Ramos (cell line): ENCODE measurements at regions not wholly inside any gene's neighbourhood (a gene's known extent, or its start where the extent isn't known, plus 50 kb on each side); places are given as distances from the start of the nearest gene placed in this dataset.

ENCODE experiments used
- in situ Hi-C: fragments of 300-500 bp; cut with MboI; formaldehyde crosslinking; loops from one replicate; pipeline ENCODE4 v1.14.3; 2022; ENCODE audit warnings: low sequenced_read_pairs; ENCODE audit not compliant: unreplicated experiment

DNA sequence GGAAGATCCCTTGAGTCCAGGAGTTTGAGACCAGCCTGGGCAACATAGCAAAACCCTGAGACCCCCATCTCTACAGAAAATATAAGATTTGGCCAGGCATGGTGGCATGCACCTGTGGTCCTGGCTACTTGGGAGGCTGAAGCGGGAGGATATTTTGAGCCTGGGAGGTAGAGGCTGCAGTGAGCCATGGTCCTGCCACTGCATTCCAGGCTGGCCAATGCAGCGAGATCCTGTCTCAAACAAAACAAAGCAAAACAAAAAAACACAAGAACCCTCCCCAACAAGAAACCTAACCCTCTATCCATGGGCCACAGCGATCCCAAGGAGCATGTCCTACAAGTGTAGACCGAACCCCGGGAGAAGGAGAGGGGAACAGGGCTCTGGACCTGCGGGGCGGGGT, 133.3 kb downstream of the MGAT5B start:
- in situ Hi-C loops: no loop called here

DNA sequence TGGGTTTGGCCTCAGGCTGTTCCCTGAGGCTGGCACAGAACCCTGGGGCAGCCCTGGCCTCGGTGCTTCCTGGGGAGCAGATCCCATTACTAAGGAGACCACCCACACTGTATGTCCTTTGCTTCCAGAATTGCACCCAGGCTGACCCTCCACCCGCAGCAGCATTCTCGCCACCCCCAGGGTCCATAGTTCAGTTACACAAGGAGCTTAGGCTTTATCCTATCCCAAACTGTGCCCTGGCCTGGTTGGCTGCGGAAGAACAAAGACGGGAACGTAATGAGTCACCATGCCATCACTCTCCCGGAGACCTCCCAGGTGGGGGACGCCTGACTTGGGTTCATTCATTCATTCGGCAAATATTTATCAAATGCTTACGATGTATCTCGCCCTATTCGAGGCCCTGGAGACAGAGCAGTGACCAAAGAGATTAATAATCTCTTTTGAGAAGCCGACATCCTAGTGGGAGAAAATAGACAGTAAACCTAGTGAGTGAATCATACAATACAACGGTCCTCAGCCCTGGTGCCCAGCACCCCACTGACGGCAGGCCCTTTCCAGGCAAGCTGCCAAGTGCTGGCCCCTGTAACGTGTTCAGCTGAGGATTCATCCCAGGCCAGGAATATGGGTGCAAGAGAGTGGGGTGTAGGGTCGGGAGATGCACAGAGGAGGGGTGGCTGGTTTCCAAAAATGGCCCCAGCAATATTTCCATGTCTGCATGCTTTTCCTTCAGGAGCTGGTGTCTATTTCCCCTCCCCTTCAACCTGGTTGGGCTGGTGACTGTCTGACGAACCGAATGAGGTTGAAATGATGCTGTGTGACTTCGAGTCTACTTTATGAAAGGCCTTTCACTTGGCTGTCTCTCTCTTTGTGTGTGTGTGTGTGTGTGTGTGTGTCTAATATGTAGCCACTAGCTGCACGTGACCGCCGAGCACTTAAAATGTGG, 134.2 kb downstream of the MGAT5B start:
- in situ Hi-C loops: no loop called here

DNA sequence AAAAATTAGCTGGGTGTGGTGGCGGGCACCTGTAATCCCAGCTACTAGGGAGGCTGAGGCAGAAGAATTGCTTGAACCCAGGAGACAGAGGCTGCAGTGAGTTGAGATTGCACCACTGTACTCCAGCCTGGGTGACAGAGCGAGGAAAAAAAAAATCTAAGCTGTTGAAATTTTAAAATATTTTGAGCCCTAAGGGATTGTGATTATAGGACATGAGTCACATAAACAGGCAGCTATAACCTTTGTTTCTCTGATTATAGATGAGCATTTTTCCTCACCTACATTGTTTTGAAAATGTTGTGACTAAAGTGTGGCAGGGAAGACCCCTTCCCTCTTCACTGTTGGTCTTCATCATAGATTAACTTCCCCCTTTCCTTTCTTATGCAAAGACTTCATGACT, 135.5 kb downstream of the MGAT5B start:
- in situ Hi-C loops: no loop called here

DNA sequence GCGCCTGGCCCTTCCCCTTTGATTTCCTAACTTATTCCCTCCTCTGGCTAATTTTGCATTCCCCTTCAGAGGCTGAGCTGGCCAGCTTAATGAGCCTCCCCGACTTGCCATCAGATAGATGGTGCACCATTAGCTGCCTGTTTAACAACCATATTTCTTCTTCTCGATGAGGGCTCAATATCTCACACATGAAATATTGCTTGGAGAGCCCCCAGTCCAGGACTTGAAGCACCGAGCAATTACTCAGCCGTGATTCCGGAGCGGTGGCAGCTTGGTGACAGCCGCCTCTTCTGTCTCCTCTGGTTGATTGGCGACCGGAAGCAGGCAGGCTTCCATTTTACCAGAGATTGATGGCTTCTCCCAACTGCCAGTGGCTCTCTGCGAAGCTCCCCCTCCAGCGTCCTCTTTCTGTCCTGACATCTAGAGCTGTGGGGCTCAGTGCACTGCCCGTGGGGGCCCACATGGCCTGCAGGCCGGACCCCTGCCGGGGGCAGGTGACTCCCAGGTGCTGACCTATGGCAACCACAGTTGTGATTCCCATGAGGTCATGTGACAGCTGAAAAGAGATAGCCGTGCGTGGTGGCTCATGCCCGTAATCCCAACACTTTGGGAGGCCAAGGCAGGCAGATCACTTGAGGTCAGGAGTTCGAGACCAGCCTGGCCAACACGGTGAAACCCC, 133.7 kb upstream of the SEC14L1 start:
- in situ Hi-C loops: no loop called here

DNA sequence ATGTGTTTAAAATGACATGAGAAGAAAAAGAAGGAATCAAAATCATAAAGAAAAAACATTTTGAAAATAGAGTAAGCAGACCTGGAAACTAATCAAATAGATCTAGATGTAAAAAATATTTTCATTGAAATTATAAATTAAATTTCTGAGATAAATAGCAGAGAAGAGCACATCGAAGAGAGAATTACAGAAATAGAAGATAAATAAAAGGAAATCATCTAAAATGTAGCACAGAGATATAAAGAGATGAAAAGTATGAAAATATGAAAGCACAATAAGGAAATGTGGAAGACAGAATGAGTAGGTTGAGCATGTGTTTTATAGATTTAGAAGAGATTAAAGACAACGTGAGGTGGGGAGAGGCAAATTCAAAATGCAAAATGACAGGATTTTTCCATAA, 130.9 kb upstream of the SEC14L1 start:
- in situ Hi-C loops: no loop called here

DNA sequence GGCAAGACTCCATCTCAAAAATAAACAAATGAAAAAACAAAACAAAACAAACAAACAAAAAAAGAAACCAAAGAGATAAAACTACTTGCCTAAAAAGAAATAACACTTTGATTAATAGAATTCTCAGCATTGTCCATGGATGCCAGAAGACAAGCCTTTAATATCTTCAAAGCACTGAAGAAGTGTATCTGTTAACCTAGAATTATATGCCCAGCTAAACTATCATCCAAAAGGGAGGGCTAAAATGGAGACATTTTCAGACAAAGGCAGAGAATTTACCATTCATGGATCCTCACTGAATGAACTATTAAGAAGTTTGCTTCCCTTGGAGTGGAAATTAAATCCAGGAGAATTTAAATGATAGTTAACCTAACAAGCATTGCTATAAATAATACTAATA, 130.1 kb upstream of the SEC14L1 start:
- in situ Hi-C loops: no loop called here

DNA sequence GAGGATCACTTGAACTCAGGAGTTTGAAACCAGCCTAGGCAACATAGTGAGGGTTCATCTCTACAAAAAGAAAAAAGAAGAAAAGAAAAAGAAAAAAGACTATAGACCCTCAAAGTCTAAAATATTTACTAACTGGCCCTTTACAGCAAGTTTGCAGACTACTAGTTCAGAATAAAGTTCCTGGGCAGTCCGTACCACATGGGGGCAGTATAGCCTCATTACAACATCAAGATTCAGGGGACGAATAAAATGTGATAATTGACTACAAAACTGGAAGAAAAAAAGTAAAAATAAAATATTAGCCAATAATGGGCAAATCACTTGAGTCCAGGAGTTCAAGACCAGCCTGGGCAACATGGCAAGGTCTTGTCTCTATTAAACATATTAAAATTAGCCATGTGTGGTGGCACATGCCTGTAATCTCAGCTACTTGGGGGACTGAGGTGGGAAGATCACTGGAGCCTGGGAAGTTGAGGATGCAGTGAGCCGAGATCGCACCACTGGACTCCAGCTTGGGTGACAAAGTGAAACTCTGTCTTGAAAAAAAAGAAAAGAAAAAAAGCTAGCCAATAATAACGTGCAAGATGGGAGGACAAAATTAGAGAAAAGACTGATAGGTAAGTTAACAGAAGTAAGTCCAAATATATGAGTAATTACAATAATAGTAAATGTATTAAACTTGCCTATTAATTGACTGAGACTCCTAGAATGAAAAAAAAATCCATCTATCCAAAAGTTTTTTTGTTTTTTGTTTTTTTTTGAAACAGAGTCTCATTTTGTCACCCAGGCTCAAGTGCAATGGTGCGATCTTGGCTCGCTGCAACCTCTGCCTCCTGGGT, 129.4 kb upstream of the SEC14L1 start:
- in situ Hi-C loops: no loop called here

DNA sequence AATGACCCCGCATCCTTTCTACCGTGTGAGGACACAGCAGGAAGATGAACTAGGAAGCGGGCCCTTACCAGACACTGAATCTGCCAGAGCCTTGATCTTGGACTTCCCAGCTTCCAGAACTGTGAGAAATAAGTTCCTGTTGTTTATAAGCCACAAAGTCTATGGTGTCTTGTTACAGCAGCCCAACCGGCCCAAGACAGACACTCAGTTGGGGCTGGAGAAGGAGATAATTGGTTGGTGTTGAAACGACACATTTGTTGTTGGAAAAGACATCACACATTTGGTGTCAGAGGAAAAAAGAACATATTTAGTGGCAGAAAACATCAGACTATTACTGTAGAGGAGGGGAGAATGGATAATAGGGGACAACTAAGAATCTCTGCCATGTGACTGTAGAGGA, 122.3 kb upstream of the SEC14L1 start:
- in situ Hi-C loops: no loop called here

DNA sequence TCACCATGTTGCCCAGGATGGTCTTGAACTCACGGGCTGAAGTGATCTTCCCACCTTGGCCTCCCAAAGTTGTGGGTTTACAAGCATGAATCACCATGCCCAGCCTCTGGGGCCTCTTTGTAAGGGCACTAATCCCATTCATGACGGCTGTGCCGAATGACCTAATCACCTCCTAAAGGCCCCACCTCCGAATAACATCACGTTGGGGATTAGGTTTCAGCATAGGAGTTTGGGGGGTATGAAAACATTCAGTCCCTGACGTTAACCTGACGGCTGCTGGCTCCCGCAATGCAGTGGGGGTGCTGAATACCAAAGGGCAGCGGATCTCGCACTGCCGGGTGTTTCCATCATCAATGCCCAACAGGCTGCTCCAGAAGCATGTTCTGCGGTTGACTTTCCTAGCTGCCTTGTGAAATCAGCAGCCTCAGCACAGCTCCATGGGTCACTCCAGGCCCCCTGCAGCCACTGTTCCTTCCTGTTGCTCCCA, 120.8 kb upstream of the SEC14L1 start:
- in situ Hi-C loops: no loop called here

DNA sequence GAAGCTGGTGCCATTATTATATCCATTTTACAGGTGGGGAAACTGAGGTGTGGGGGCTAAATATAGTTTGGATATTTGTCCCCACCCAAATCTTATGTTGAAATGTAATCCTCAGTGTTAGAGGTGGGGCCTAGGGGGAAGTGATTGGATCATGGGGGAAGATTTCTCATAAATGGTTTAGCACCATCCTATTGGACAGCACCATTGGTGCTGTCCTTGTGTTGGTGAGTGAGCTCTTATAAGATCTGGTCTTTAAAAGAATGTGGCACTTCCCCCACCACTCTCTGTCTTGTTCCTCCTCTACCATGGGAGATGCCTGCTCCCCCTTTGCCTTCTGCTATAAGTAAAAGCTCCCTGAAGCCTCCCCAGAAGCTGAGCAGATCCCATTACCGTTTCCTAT, 119.8 kb upstream of the SEC14L1 start:
- in situ Hi-C loops: no loop called here

DNA sequence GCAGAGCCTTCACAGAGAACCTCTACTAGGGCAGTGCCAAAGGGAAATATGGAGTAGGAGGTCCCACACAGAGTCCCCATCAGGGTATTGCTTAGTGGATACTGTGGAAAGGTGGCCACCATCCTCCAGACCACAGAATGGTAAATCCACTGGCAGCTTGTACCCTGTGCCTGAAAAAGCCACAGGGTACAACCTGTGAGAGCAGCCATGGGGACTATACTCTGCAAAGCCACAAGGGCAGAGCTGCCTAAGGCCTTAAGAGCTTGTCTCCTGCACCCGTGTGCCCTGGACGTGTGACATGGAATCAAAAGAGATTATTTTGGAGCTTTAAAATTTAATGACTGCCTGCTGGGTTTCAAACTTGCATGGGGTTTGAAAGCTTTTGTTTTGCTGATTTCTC, 118.0 kb upstream of the SEC14L1 start:
- in situ Hi-C loops: no loop called here

DNA sequence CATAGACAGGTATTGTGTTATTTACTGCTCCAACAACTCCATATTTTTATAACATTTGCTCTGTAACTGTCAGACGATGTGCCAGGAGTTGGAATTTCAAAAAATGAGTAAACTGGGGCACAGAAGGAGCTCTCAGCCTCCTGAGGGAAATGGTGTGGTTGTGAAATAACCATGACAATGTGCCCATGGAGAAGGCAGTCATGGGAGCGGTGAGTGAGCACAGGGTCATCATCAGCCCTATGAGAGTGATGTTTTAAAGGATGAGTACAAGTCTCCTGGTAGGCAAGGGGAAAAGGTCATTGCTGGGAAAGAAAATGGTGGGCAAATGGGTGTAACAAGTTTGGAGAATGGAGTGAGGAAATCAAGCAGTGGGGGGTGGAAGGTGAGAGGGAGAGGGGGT, 115.0 kb upstream of the SEC14L1 start:
- in situ Hi-C loops: no loop called here

DNA sequence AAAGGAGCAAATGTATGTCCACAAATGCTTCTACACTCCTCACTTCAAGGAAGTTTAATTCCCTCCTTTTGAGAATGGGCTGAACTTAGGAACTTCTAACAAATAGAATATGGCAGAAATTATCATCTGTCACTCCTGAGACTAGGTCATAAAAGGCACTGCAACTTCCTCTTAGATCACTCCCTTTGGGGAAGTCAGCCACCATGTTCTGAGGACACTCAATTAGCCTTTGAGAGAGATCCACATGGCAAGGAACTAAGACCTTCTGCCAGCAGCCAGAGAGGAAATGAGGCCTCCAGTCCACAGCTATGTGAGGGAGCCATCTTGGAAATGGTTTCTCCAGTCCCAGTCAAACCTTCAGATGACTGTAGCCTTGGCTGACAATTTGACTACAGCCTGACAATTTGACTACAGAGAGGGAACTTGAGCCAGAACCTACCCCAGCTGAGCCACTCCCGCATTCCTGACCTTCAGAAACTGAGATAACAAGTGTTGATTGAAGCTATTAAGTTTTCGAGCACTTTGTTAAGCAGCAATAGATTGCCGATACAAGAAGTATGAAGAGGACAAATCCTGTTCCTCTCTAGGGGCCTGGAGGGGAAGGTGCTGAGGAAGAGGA, 113.4 kb upstream of the SEC14L1 start:
- in situ Hi-C loops: no loop called here

DNA sequence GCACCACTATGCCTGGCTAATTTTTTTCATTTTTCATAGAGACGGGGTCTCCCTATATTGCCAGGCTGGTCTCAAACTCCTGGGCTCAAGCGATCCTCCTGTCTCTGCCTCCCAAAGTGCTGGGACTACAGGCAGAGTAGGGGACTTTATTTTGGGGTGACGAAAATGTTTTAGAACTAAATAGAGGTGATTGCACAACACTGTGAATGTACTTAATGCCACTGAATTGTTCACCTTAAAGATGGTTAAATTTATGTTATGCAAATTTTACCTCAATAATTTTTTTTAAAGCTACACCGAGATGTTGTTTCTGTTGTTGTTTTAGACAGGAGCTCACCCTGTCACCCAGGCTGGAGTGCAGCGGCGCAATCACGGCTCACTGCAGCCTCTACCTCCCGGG, 111.9 kb upstream of the SEC14L1 start:
- in situ Hi-C loops: no loop called here

DNA sequence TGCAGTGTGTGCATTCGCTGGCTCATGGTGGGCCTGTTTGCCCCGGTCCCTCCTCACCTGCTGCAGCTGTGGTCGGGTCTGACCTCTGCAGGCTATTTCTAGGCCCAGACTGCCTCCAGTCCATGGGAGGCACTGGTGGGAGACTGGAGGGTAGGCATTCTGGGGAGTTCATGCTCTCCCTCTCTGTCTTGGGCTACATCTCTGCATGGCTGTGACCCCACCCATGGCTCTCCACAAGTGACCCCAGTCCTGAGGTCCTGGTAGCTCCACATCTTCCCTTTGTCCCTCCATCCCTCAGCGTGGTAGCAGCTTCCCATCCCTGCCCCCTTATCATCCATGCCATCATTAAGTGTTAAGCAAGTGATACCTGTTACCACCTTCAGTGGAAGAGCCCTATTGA, 107.8 kb upstream of the SEC14L1 start:
- in situ Hi-C loops: no loop called here

DNA sequence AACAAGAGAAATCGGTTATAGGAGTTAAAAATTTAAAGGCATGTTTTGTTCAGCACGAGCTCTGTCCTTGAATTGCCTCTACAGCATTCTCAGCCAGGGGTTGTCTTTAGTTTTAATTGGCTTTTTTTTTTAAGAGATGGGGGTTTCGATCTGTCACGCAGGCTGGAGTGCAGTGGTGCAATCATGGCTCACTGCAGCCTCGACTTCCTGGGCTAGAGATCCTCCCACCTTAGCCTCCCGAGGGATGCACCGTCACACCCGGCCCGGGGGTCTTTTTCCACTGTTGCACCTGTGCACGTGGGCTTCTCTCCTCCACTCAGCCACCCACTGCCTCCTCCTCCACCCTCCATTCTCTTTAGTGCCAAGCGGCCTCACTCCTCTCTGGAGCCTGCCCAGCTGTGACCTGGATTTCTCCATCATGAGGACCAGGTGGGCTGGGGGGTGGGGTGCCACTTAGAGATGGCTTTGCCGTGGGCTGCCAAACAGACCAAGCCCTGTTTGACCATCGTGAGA, 106.8 kb upstream of the SEC14L1 start:
- in situ Hi-C loops: no loop called here

DNA sequence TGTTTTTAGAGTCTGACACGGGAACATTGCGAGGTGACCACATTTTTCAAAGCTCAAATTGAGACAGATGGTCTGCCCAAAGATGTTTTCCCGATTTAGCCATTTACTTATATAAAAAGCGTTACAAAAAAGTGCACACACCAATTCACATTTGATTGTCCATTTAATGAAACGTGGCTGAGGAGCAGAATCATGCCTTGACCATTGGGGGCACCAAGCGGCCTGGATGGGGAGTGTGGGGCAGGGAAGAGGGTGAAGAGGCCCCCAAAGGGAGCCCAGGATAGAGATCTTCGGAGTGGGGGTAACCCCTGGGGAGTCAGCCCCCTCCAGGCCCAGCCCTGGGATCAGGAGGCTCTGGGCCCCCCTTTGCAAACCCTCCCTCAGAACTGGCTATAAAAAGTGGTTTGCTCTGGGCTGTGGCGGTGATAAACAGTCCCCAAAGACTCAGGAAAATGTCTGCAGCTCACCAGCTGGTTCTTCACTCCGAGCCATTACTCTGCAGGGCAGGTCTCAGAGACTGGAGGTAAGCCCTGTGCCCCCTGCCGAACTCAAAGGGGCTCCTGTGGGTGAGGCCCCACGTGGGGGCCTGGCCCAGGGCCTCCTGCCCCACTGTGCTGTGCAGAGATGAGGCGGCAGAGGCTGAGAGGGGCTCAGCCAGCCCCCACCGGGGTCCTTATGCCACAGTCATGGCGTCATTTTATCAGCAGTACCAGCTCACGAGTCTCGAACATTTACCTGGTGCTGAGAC, 105.9 kb upstream of the SEC14L1 start:
- in situ Hi-C loops: no loop called here

DNA sequence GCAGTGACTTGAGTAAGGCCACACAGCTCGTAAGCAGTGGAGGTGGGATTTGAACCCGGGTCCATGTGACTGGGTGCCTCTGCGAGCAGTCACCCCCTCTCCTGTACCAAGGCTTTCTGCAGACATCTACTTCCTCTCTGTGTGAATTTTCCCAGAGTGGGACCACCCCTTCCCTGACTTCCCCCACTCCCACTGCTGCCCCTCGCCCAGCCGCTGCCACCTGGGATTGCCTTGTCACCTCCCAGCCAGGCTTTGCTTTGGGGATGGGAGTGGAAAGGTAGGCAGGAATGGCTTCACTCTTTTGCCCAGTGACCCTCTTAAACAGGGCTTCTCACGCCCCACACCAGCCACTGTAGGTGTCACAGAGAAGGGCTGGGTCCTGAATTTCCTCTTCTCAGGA, 105.2 kb upstream of the SEC14L1 start:
- in situ Hi-C loops: no loop called here

DNA sequence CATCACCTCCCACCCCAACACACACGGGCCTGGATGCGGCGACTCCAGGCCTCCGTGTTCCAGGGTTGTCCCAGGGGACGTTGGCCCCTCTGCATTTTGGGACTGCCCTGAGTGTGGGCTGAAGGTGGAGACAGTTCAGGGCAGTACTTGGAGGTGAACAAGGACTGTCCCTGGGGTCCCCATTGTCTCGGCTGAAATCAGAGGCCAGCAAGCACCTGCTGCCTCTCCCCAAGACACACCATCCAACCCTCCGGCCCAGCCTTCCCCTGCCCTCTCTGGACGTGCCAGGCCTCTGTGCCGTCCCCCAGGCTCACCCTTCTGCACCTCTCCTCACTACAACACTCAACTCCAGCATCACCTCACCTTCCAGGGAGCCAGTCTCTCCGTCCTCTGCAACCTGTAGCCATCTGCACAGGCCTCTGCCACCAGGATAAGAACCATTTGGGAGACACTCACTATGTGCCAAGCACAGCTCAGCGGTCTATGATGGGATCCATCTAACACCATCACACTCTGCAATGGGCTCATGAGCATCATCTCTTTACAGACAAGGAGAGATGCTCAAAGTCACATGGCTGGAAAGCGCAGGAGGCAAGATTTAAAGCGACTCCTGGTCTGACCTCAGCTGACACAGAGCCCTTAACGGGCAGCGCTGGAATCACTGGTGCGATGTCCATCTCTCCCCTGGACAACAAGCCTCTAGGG, 104.5 kb upstream of the SEC14L1 start:
- in situ Hi-C loops: no loop called here
